RPMI8226 (cell line): ENCODE measurements at regions not wholly inside any gene's neighbourhood (a gene's known extent, or its start where the extent isn't known, plus 50 kb on each side); places are given as distances from the start of the nearest gene placed in this dataset.

Experiments used
- DNase-seq: peaks from one replicate; pipeline ENCODE4 v3.0.0-alpha.2; 2015

- DNase-seq = no peak
Measured at GRCh38 chr9:97747201-97747965, 50.2 kb upstream of the XPA start.

DNA sequence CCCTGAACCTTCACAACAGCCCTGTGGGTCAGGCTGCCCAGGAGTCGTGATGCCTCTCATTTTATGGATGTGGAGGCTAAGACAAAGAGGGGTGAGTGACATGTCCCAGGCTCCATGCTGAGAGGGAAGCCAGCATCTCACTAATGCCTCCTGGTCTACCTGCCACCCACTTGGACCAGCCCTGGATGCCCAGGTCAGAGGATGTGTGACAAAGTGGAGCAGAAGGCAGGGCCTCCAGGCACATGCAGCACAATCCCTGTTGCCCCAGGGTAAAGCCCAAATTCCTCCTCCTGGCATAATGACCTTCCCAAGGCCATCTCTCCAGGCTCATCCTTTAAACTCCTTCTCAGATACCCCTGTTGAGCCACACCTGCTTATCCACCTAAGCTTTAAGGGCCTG is 51.4 kb upstream of the XPA start:
- no peak for DNase-seq

DNA sequence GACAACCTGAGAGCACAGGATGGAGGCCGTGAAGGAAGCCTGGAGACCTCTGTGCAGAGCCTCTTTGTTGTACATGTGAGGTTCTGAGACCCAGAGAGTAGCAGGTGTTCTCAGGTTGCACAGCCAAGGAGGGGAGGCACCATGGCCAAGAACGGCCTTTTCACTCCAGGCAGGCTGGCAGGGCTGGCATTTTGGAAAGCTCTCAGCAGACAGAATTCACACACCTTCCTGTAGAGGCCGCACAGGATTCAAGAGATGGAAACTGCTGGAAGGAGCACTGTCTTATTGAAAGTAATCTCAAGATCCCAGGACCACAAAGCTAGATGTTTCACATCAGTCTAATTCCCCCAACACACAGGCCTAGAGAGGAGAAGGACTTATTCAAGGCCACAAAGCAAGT is 52.8 kb upstream of the XPA start:
- DNase-seq = no peak

GRCh38 chr9:97751531-97751930 is 54.4 kb upstream of the XPA start:
- DNase-seq = no peak

DNA sequence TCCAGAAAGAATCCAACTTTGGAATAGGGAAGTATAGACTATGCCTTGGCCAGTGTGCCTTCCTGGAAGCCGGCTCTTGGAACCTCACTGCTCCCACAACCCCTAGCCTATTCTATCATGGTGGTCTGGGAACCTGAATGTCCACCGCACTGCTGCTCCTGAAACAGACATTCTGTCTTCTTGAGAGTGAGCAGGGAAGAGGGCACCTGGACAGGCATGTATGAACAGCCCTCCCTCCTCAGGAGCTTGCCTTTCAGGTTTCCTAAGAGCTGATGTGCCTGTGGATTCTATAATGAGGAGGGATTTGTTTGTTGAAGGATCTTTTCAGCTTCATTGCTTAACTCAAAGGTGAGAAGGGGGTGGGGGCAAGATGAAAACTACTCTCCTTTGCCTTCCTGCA is 55.1 kb upstream of the XPA start:
- no peak for DNase-seq

GRCh38 chr9:97753364-97753763 is 56.2 kb upstream of the XPA start:
- DNase-seq = no peak

DNA sequence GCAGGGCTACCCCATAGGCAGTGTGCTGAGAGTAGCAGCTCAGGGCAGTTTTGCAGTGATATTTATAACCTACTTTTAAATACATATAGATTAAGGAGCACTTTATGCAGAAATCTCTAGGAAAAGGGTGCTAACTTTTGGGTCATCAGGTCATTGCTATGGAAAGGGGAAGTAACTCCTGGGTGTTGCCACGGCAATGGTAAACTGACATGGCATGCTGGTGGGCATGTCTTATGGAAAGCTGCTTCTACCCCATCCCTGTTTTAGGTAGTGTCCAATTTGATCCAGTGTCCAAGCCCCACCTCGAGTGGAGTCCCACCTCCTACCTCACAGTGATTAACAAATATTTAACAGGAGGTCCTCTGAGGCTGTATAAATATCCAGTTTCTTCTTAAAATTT is 56.8 kb upstream of the XPA start:
- DNase-seq = no peak

DNA sequence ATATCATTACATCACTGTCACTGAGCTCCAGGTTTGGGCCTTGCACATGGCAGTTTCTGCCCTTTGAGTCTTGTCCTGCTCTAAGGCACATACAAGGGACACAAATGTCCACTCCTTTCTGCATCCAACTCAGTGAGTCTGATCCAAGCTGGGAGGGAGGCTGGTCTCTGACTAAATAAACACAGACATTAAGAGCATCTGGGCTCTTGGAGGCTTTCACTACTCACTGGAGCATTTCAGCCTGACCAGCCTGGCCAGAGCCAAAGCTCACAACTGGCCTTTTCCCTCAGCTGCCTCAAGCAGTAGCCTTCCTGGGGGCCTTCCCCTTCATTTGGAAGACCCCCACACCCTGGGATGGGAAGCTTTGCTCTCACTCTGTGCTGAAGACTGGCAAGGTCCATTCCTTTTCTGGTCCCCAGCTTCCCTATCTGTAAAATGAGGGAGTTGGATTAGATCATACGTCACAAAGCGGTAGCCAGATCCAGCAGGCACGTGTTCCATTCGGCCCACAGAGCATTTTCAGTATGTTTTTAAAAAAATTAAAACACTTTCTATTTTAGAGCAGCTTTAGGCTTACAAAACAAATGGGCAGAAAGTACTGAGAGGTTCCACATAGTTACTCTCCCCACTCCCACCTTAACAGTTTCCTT is 58.6 kb upstream of the XPA start:
- DNase-seq = no peak

GRCh38 chr9:97756991-97757390 is 59.9 kb upstream of the XPA start:
- no peak for DNase-seq

GRCh38 chr9:97758334-97758916 is 61.3 kb upstream of the XPA start:
- DNase-seq = no peak

- DNase-seq = no peak
Measured at GRCh38 chr9:97759581-97760288, 62.6 kb upstream of the XPA start.

- DNase-seq = no peak
Measured at GRCh38 chr9:97761056-97761598, 64.0 kb upstream of the XPA start.

GRCh38 chr9:97761879-97762278 is 64.7 kb upstream of the XPA start:
- DNase-seq = no peak

- no peak for DNase-seq
Measured at GRCh38 chr9:97763874-97764273, 66.7 kb upstream of the XPA start.

GRCh38 chr9:97766092-97766491 is 69.0 kb upstream of the XPA start:
- no peak for DNase-seq

GRCh38 chr9:97766610-97767009 is 69.5 kb upstream of the XPA start:
- no peak for DNase-seq

- DNase-seq = no peak
Measured at GRCh38 chr9:97767891-97768290, 70.8 kb upstream of the XPA start.

DNA sequence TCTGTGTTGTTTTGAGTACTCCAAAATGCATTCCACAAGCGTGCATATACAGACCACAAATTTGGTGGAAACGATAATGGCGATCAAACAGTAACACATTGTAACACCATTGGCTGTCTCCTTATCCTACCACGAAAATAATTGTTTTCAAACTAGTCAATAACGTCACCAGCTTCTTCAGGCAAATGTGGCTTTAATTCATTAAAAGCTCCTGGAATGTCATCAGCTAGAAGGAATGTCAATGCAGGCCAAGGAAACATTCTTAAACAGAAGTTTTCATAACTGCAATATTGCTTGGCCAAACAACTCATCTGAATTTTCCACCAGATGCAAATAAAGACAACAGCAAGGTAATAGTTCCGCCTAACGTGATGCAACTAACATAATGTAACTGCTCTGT is 71.6 kb upstream of the XPA start:
- no peak for DNase-seq

DNA sequence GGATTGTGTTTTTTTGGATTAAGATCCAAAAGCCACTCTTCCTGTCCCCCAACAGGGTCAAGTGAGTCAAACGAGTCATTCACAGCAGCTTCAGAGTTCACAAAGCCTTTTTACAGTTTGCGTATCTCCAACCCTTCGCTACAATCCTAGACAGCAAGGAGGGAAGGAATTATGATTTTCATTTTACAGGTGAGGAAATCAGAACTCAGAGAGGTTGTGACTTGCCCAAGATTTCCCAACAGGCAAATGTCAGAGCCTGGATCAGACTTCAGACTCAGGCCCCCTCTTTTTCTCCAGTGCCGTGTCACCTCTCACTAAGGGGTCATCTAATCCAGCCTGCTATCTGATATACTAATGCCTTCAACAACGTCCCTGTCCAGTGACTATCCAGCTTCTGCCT is 72.1 kb upstream of the XPA start:
- no peak for DNase-seq

DNA sequence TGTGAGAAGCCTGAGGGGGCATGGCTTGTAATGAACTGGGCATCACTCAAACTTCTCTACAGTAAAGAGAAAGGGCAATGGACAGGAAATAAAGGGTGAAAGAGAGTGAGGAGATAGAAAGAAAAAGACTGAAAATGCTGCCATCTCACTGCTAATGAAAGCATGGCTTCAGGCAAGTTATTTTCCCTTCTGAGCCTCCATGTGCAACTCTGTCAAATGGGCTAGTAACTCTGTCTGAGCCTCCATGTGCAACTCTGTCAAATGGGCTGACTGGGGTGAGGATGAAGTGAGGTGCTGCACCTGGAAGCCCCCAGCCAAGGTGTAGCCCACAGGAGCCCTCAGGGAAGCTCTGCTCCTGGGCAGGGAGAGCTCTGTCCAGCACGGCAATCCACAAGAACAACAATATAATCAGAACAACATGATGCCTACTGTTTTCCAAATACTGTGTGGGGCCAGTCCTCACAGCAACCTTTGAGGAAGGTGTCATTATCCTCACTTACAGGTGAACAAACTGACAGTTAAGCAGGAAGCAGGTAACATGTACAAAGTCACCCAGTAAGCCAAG is 73.8 kb upstream of the XPA start:
- no peak for DNase-seq

- DNase-seq = no peak
Measured at GRCh38 chr9:97771641-97772040, 74.5 kb upstream of the XPA start.

DNA sequence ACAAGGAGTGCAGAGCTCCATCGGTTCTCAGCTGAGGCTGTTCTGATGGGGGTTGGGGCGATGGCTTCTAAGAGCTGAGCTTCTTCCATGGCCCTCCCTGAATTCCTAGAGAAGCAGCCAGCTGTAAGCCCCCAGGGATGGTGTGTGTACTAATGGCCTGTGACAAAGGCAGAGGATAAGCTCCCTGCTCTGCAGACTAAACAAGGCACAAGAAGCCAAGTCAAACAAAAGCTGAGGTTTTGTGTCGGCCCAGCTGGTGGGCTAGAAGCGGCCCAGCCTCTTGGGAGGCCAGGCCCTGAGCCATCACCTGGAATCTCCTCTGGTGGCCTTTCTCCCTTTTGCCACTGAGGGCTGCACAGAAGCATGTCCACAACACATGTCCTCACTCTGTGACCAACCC is 75.0 kb upstream of the XPA start:
- no peak for DNase-seq

GRCh38 chr9:97773091-97773490 is 76.0 kb upstream of the XPA start:
- no peak for DNase-seq
